ENCODE measurements at regions not wholly inside any gene's neighbourhood (a gene's known extent, or its start where the extent isn't known, plus 50 kb on each side); places are given as distances from the start of the nearest gene placed in this dataset.

GRCh38 chr4:186441502-186441901 lies 113.9 kb downstream of the MTNR1A start:
- no peak for TF ChIP-seq CTCF (IDR thresholded peaks at IDR 0.05)
- TF ChIP-seq EP300 (IDR thresholded peaks at IDR 0.05) = no peak
- no peak for TF ChIP-seq POLR2A (IDR thresholded peaks at IDR 0.05)
- TF ChIP-seq POLR2AphosphoS5 (IDR thresholded peaks at IDR 0.05) = no peak

All from suprapubic skin (tissue), 4 donors.